Astrocyte (in vitro differentiated cells and primary cell): ENCODE measurements at regions not wholly inside any gene's neighbourhood (a gene's known extent, or its start where the extent isn't known, plus 50 kb on each side); places are given as distances from the start of the nearest gene placed in this dataset.

Experiments
- EZH2 ChIP-seq: IDR thresholded peaks from 2 replicates; pipeline ENCODE4 v1.6.1; 2012; ENCODE audit warnings: mild to moderate bottlenecking, low read length, inconsistent platforms; ENCODE audit not compliant: insufficient read depth
- TF ChIP-seq, protein P1 (sequence below): IDR thresholded peaks from 2 replicates; pipeline ENCODE4 v1.5.1; 2011; ENCODE audit warnings: low read depth, mild to moderate bottlenecking, inconsistent platforms, low read length, moderate library complexity; ENCODE audit not compliant: insufficient read depth

GRCh38 chr12:28104316-28104715, 85.9 kb upstream of the CCDC91 start:
- TF ChIP-seq, protein P1, sequence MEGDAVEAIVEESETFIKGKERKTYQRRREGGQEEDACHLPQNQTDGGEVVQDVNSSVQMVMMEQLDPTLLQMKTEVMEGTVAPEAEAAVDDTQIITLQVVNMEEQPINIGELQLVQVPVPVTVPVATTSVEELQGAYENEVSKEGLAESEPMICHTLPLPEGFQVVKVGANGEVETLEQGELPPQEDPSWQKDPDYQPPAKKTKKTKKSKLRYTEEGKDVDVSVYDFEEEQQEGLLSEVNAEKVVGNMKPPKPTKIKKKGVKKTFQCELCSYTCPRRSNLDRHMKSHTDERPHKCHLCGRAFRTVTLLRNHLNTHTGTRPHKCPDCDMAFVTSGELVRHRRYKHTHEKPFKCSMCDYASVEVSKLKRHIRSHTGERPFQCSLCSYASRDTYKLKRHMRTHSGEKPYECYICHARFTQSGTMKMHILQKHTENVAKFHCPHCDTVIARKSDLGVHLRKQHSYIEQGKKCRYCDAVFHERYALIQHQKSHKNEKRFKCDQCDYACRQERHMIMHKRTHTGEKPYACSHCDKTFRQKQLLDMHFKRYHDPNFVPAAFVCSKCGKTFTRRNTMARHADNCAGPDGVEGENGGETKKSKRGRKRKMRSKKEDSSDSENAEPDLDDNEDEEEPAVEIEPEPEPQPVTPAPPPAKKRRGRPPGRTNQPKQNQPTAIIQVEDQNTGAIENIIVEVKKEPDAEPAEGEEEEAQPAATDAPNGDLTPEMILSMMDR: no peak
- no peak for TF ChIP-seq EZH2
